Endometrium (tissue), 2 donors: ENCODE measurements at regions not wholly inside any gene's neighbourhood (a gene's known extent, or its start where the extent isn't known, plus 50 kb on each side); places are given as distances from the start of the nearest gene placed in this dataset.

Experiments
- FAIRE-seq: peaks from 2 replicates; lab custom pipeline; 2012; peaks lifted over from hg19 to GRCh38; lab: Jason Lieb, UNC
- donor health status: control.
- donor health status: control.

DNA sequence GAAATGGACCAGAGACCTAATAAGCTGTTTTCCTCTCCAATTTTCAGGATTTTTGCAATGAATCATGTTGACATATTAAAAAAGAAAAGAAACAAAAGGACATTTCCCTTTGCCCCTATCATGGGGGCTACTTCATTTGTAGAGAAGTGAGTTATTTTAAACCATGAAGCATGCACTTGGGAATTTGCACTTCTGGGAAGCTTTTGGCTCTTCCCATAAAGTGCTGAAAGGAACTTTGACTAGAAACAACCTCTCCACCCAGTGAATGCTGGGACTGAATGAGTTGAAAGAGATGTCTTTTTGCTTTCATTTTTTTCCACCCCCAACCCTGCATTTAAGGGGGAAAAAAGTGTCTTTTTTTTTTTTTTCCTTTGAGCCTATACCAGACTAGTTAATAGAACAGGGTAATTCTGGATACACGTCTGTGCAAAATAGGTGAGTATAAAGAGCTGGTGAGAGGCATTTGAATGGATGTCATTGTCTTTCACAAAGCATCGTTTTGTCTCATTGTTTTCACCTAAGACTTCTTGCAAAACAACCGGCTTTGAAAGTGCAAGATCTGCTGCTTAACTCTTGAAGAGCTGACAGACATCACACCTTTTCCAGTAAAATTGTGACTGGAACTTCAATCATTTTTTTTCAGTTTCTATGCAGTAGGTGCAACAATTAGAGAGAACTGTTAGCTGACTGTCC lies 138.7 kb upstream of the BACH2 start:
- no peak for FAIRE-seq

- FAIRE-seq = no peak
Measured at GRCh38 chr6:90434094-90434493, 137.5 kb upstream of the BACH2 start.

DNA sequence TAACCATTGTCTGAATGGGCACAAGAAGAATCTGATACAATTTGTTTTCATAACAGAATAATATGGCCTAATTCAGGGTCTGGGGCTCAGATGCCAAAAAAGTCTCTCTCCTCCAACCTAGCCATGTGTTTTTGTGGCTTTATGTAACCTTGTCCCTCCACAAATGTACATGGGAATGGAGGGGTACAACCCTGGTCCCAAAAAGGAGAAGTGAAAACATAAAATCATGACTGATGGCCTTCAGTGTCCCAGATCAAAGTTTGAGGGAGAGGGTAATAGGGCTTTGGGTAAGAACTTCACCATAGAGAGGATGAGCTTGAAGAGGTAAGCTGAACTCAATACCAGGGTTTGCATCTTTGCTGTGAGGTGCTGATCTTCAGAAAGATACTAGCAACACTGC lies 136.3 kb upstream of the BACH2 start:
- FAIRE-seq = no peak

DNA sequence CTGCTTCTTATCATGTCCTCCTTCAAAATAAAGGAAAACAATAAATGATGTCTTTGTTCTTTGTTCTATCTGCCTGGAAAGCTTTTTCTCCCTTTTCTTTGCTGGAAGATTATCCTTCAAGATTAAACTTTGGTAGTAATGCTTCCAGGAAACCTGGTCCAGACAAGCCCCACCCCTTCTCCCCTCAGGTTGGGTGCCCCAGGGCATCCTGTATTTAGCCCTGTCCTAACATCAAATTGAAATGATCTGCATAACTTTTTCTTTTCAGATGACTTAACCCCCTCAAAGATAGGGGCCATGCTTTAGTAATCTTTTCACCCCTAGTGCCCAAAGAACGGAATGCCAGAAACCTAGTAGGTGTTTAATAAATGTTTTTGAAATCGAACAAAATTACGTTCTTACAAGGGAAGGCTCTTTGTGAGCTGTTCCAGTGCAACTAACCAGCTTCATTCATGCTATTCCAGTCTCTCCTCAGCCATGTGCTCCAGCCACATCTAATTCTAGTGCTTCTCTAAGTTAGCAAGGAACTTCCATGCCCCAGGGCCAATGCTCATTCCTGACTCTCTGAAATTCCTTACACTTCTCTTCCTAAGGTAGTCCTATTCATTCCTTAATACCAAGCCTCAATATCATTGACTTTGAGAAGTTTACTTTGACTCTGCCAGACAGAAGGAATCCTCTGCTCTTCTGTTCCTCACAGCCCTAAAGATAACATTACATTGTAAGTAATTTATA lies 135.6 kb upstream of the BACH2 start:
- FAIRE-seq = no peak

- no peak for FAIRE-seq
Measured at GRCh38 chr6:90431576-90431975, 134.9 kb upstream of the BACH2 start.

GRCh38 chr6:90429713-90430112 lies 133.1 kb upstream of the BACH2 start:
- no peak for FAIRE-seq

- FAIRE-seq = no peak
Measured at GRCh38 chr6:90428514-90428913, 131.9 kb upstream of the BACH2 start.

DNA sequence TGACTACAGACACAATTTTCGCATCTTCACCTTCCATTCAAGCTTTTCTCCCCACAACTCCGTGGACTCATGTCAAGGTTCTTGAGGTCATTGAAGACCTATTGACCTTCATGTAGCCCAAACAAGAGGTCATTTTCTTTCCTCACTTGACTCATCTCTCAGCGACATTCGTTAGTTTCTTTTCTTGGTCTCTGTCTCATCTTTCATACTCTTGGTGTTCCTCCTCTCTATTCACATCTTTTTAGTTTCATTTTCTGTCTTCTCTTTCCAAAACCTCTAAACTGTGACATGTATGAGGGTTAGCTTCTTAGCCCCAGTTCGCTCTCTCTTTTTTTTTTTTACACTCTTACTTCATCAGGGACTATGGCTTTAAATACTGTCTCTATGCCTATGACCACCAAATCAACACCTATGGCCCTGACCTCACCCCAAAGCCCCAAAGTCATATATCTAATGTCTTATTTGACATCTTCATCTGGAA lies 128.6 kb upstream of the BACH2 start:
- no peak for FAIRE-seq

- no peak for FAIRE-seq
Measured at GRCh38 chr6:90424580-90424979, 127.9 kb upstream of the BACH2 start.

DNA sequence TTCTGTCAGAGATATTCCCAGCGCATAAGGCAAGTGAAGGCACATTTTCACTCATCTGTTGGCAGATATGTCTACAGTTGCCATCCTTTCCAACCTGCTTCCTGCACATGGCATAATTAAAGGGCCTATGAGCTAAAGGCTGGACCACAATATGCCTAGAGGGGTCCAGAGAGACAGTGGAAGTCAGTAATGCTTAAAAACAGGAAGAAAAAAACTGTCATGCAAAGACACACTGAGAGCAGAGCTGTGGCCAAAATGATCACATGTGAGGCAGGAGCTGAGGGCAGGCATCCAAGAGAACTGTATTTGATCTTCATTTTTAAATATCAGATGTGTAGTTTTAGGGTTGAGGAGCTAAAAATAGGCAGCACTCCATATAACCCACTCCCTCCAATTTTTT lies 125.0 kb upstream of the BACH2 start:
- no peak for FAIRE-seq

GRCh38 chr6:90420500-90420899 lies 123.9 kb upstream of the BACH2 start:
- FAIRE-seq = no peak

- no peak for FAIRE-seq
Measured at GRCh38 chr6:90417385-90417784, 120.7 kb upstream of the BACH2 start.

GRCh38 chr6:90416322-90416721 lies 119.7 kb upstream of the BACH2 start:
- no peak for FAIRE-seq

GRCh38 chr6:90415178-90415577 lies 118.5 kb upstream of the BACH2 start:
- FAIRE-seq = no peak

DNA sequence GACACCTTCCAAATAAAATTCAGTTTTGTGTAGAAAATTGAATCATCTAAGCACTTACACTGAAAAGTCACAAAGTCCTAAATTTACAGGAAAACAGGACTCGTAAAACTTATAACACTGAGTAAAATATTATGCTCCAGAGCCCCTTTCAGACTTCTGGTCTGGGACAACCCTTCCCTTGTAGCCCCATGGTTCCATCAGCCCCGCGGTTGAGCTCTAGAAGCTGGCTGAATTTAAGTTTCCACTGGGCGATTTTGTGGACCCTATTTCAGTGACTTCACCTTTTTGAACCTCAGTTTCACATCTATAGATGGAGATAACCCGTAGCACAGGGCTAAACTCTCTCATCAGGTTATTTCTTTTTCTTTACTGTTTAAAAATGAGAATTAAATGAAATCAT lies 117.7 kb upstream of the BACH2 start:
- no peak for FAIRE-seq

GRCh38 chr6:90413867-90414266 lies 117.2 kb upstream of the BACH2 start:
- FAIRE-seq = no peak

DNA sequence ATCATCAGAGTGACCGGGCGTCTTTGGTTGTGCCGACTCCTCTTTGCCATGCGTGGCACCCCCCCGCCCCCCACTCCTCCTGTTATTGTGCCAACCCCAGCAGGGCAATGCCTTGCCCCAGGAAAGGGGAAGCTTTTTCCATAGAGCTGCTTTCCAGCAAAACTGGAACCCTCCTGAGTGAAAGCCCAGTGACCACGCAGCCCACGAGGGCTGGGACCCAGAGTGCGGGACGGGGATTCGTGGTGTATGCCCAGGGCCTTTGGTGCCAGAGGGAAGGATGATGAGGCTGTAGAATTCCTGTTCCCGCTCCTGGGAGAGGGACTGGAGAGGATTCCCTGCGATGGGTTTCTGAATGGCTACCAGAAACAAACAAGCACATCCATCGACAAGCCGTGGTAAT lies 116.8 kb upstream of the BACH2 start:
- no peak for FAIRE-seq

DNA sequence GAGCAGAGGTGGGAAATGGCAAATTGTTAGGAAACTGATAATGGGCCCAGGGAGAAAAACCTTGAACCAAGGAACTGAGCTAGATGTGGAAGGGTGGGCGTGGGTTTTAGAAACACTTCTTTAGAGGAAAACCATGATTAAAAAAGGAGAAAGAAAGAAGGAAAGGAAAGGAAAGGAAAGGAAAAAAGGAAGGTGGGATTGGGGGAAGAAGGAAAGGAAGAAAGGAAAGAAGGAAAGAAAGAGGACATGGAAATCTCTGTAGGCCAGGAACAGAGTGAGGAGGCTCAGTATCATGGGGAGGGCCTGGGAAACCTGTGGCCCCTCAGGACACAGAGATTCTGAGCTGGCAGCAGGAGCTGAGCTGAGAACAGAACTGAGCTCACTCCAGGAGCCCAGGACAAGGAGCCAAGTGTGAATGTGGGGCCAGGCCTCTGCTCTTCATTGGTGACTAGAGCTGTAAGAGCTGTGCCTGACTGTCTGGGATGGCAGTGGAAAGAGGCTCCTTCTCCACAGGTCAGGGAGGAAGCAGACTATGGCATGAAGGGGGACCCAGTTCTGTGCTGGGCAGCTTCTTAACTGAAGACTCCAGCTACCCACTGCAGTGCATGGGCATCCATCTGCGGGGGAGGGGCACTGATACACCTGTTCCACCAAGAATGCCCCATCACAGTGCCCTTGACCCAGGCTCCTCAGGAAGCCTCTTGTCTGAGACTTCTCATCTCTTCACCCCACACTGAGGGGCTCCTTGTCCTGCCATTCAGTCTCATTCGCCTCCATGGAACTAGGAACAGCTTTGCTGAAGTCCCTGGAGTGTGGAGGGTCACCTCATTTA lies 116.1 kb upstream of the BACH2 start:
- FAIRE-seq = no peak

DNA sequence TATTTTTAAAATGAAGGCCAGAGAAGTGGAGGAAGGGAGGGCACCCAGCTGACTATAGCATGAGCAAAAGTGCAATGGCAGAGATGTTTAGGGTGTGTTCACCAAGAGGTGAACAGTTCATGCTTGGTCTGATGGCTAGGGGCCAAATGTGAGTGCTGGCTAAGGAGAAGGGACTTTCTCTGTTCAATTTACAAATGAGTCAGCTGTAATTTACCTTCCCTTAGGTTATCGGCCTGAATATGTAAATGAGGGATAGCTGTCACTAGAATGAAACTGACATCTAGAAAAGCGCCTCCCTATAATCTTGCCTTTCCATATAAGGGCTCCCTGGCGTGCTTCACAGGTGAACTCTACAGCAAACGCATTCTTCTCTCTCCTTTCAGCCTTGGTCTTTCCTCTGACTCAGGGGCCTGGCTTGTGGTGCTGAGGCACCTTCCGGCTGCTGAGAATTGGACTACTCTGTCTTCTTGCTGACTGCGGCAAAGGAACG lies 114.7 kb upstream of the BACH2 start:
- no peak for FAIRE-seq

DNA sequence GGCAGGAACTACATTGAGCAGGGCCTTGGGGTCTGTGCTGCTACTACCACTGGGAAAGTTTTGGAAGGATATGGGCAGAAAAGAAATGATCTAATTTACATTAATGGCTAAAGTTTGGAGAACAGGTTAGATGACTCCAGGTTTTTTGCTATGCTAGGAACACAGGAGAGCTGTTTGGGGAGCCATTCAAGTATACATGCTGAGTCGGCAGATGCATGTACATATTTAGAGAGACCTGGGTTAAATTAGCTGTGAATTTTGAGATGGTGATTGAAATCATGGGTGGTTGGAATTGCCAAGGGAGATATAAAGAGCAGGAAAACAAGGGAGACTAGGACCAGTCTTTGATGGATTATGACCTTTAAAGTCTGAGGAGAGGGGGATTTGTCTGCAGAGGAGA lies 113.1 kb upstream of the BACH2 start:
- no peak for FAIRE-seq

DNA sequence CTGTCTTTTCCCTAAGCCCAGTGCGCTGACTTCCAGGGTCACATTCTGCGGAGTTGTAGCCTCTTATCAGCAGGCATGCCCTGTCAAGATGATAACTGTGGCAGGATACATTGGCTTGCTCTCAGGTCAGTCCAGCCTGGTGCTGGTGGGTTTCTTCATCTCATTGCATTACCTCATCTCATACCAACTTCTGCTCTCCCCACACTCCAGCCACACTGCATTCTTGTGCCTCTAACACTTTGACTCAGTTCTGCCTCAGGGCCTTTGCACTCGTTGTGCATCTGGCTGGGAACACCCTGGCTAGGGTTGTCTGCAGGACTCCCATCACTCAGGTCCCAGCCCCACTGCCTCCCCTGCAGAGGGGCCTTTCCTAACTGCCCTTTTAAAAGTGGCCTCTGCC lies 110.3 kb upstream of the BACH2 start:
- FAIRE-seq = no peak

DNA sequence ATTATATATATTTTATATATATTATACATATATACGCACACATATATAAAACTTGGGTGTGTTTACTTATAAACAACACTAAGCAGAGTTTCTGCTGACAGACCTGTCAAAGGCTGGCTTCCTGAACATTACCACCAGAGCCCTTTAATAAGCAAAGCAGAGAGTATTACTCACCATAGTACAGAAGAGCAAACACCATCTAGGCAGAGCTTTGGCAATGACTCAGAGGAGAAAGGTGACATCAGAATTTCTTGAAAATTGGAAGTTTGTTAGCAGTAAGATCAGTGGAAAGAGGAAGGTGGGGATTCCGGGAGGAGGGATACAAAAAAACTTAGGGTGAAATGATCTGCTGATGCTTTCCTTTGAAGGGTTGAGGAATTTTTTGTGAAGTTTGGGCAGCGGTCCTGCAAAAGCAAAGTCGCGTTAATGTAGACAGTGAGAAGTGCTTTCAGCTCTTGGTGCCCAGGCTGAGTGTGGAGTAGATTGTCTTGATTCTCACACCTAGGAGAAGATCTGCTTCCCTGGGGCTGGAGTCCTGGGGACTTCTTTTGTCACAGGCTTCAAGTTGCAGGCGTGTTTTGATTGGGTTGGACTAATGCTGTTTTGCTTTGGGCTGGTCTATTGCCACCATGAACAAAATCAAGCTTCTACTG lies 109.6 kb upstream of the BACH2 start:
- no peak for FAIRE-seq
